Neural cell (in vitro differentiated cells): ENCODE measurements at regions not wholly inside any gene's neighbourhood (a gene's known extent, or its start where the extent isn't known, plus 50 kb on each side); places are given as distances from the start of the nearest gene placed in this dataset.

ENCODE experiments used
- H2AFZ ChIP-seq: fragments of 200-600, 300-800 bp; sonication (generic), shearing (Covaris generic); 2 replicates; pipeline ENCODE4 v1.6.0; 2014; ENCODE audit warnings: low read depth, mild to moderate bottlenecking, antibody characterized with exemption, low read length, moderate library complexity
- H3F3A ChIP-seq: fragments of 200-600 bp; shearing (Covaris generic); 2 replicates; pipeline ENCODE4 v1.6.1; 2016; ENCODE audit warnings: mild to moderate bottlenecking, moderate library complexity, mixed read lengths, antibody characterized with exemption, low read length; ENCODE audit not compliant: insufficient read depth, poor library complexity, severe bottlenecking
- H3K27ac ChIP-seq: fragments of 200-600, 300-800 bp; sonication (generic), shearing (Covaris generic); 2 replicates; pipeline ENCODE4 v1.5.1; 2014; ENCODE audit warnings: mild to moderate bottlenecking, low read length, moderate library complexity
- H3K27me3 ChIP-seq: fragments of 300-800, 200-600 bp; sonication (generic), shearing (Covaris generic); 2 replicates; pipeline ENCODE4 v1.6.0; 2014; ENCODE audit warnings: mild to moderate bottlenecking, low read depth, low read length, moderate library complexity; ENCODE audit not compliant: insufficient read depth
- H3K36me3 ChIP-seq: fragments of 300-800, 200-600 bp; sonication (generic), shearing (Covaris generic); 2 replicates; pipeline ENCODE4 v1.5.1; 2014; ENCODE audit warnings: mild to moderate bottlenecking, antibody characterized with exemption, low read length, moderate library complexity; ENCODE audit not compliant: insufficient read depth
- H3K4me2 ChIP-seq: fragments of 300-800, 200-600 bp; sonication (generic), shearing (Covaris generic); 2 replicates; pipeline ENCODE4 v1.6.0; 2014; ENCODE audit warnings: mild to moderate bottlenecking, low read length
- H3K4me3 ChIP-seq: fragments of 300-800, 200-600 bp; sonication (generic), shearing (Covaris generic); 2 replicates; pipeline ENCODE4 v1.5.1; 2014; ENCODE audit warnings: mild to moderate bottlenecking, low read length, moderate library complexity
- H3K79me2 ChIP-seq: fragments of 200-600 bp; shearing (Covaris generic); replicated peaks from 2 replicates; pipeline ENCODE4 v1.6.0; 2014; ENCODE audit warnings: mild to moderate bottlenecking, low read length, moderate library complexity; ENCODE audit not compliant: insufficient read depth
- H3K9ac ChIP-seq: fragments of 300-800, 200-600 bp; sonication (generic), shearing (Covaris generic); 2 replicates; pipeline ENCODE4 v1.6.1; 2016; ENCODE audit warnings: mild to moderate bottlenecking, low read length, mixed read lengths
- H3K9me2 ChIP-seq: fragments of 200-600 bp; shearing (Covaris generic); 2 replicates; pipeline ENCODE4 v1.6.1; 2016; ENCODE audit warnings: mild to moderate bottlenecking, low read length, mixed read lengths; ENCODE audit not compliant: insufficient read depth
- H3K9me3 ChIP-seq: fragments of 200-600, 300-800 bp; sonication (generic), shearing (Covaris generic); 2 replicates; pipeline ENCODE4 v1.6.1; 2016; ENCODE audit warnings: mild to moderate bottlenecking, mixed run types, low read length, moderate library complexity, mixed read lengths
- H4K20me1 ChIP-seq: fragments of 200-600 bp; shearing (Covaris generic); 2 replicates; pipeline ENCODE4 v1.6.1; 2016; ENCODE audit warnings: mild to moderate bottlenecking, mixed run types; ENCODE audit not compliant: insufficient read depth
- EP300 ChIP-seq: fragments of 450-650 bp; conservative IDR thresholded peaks from 2 replicates; pipeline ENCODE4 v1.6.1; 2014; ENCODE audit warnings: antibody characterized with exemption, mild to moderate bottlenecking, moderate library complexity; ENCODE audit not compliant: poor library complexity, severe bottlenecking
- EZH2 ChIP-seq: fragments of 200-600, 300-800 bp; shearing (Covaris generic), sonication (generic); IDR thresholded peaks from 2 replicates; pipeline ENCODE4 v1.6.1; 2014; ENCODE audit warnings: antibody characterized with exemption, low read length, borderline replicate concordance, mild to moderate bottlenecking; ENCODE audit not compliant: insufficient read depth, poor library complexity, severe bottlenecking
- MXI1 ChIP-seq: fragments of 450-650 bp; conservative IDR thresholded peaks from 2 replicates; pipeline ENCODE4 v1.6.1; 2014; ENCODE audit warnings: antibody characterized with exemption, mild to moderate bottlenecking; ENCODE audit not compliant: poor library complexity, severe bottlenecking
- POLR2AphosphoS5 ChIP-seq: IDR thresholded peaks from 2 replicates; pipeline ENCODE4 v1.6.1; 2012
- RAD21 ChIP-seq: fragments of 450-650 bp; conservative IDR thresholded peaks from 2 replicates; pipeline ENCODE4 v1.6.1; 2014; ENCODE audit warnings: antibody characterized with exemption, mild to moderate bottlenecking, moderate library complexity
- REST ChIP-seq: IDR thresholded peaks from 2 replicates; pipeline ENCODE4 v1.6.1; 2012; ENCODE audit warnings: borderline replicate concordance
- SMC3 ChIP-seq: fragments of 450-650 bp; conservative IDR thresholded peaks from 2 replicates; pipeline ENCODE4 v1.6.1; 2014; ENCODE audit warnings: antibody characterized with exemption, mild to moderate bottlenecking, moderate library complexity; ENCODE audit not compliant: poor library complexity
- TAF1 ChIP-seq: IDR thresholded peaks from 2 replicates; pipeline ENCODE4 v1.6.1; 2012; ENCODE audit warnings: low read depth
- TF ChIP-seq, protein P1 (sequence below): fragments of 450-650 bp; IDR thresholded peaks from 2 replicates; pipeline ENCODE4 v1.5.1; 2014; ENCODE audit warnings: antibody characterized with exemption, mild to moderate bottlenecking, moderate library complexity; ENCODE audit not compliant: poor library complexity, severe bottlenecking

- H3K4me3 ChIP-seq = no peak overlapping the region
- TF ChIP-seq SMC3 (no peak), EP300 (no peak), MXI1 (no peak), REST (no peak)
- H4K20me1 ChIP-seq = no peaks in the 10 kb centered on the region
- no peaks in the 10 kb centered on the region for H3K27me3 ChIP-seq
- H3K27ac ChIP-seq = no peak overlapping the region
- no peaks in the 10 kb centered on the region for H3K9me3 ChIP-seq
- no peak overlapping the region for H3K4me2 ChIP-seq
- H3K79me2 ChIP-seq = no peaks in the 10 kb centered on the region
- no peaks in the 10 kb centered on the region for H3K36me3 ChIP-seq
- H3K9me2 ChIP-seq = no peaks in the 10 kb centered on the region
- H3K9ac ChIP-seq = no peak overlapping the region
- H3F3A ChIP-seq = no peaks in the 10 kb centered on the region
- no peak overlapping the region for H2AFZ ChIP-seq
Observed at GRCh38 chrX:20388594-20388993, 121.9 kb upstream of the RPS6KA3 start.

DNA sequence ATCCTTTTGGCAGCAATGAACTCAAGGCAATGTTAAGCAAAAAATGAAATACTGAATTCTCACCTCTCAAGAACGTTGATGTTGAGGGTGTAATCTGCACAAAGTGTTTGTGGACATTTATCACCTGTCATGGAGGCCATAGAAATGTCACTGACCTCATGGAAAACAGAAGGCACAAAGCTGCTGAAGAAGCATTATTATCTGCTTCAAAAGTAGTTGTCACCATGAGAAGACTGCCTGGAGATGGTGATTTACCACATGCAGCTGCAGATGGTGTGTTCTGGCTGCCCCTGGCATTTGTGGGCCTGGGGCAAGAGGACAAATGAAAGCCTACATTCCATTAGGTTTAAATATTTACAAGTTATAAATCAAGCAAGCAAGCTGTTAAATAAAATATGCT, 116.8 kb upstream of the RPS6KA3 start:
- no peak overlapping the region for H3K4me3 ChIP-seq
- no peaks in the 10 kb centered on the region for H3K36me3 ChIP-seq
- no peak overlapping the region for H2AFZ ChIP-seq
- no peaks in the 10 kb centered on the region for H3F3A ChIP-seq
- no peaks in the 10 kb centered on the region for H3K9me2 ChIP-seq
- no peaks in the 10 kb centered on the region for H3K27me3 ChIP-seq
- no peak overlapping the region for H3K9ac ChIP-seq
- no peak overlapping the region for H3K4me2 ChIP-seq
- no peaks in the 10 kb centered on the region for H3K79me2 ChIP-seq
- no peak overlapping the region for H3K27ac ChIP-seq
- H3K9me3 ChIP-seq = no peaks in the 10 kb centered on the region
- no peak for TF ChIP-seq EP300
- no peak for TF ChIP-seq EZH2
- TF ChIP-seq, protein P1, sequence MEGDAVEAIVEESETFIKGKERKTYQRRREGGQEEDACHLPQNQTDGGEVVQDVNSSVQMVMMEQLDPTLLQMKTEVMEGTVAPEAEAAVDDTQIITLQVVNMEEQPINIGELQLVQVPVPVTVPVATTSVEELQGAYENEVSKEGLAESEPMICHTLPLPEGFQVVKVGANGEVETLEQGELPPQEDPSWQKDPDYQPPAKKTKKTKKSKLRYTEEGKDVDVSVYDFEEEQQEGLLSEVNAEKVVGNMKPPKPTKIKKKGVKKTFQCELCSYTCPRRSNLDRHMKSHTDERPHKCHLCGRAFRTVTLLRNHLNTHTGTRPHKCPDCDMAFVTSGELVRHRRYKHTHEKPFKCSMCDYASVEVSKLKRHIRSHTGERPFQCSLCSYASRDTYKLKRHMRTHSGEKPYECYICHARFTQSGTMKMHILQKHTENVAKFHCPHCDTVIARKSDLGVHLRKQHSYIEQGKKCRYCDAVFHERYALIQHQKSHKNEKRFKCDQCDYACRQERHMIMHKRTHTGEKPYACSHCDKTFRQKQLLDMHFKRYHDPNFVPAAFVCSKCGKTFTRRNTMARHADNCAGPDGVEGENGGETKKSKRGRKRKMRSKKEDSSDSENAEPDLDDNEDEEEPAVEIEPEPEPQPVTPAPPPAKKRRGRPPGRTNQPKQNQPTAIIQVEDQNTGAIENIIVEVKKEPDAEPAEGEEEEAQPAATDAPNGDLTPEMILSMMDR = no peak
- no peak for TF ChIP-seq MXI1
- TF ChIP-seq SMC3 = no peak
- TF ChIP-seq RAD21 = no peak
- no peak for TF ChIP-seq REST
- TF ChIP-seq POLR2AphosphoS5 = no peak
- no peak for TF ChIP-seq TAF1
- H4K20me1 ChIP-seq = no peaks in the 10 kb centered on the region
